ENCODE measurements at regions not wholly inside any gene's neighbourhood (a gene's known extent, or its start where the extent isn't known, plus 50 kb on each side); places are given as distances from the start of the nearest gene placed in this dataset.

DNA sequence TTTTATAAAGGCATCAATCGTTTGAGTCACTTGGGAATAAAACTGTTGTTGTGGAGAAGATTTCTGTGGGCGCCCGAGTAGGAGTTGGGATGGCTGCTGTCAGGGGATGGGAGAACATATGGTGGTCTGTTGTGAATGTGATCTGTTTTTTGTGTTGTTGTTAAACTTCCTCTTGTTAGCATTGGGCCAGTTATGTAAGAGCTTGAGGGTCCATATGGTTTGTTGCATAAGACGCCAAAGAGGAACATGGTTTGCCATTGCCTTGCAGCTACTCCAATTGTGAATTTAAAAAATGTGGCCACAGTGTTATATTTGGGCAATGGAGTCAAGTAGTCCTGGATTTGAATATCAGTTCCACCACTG lies 136.1 kb upstream of the JUN start:
- TF ChIP-seq ZNF507 (tag; conservative IDR thresholded peaks at IDR 0.05), result no peak
- no peak for TF ChIP-seq ZFX (CRISPR knock-in tag; IDR thresholded peaks at IDR 0.05)
- TF ChIP-seq LEF1 (IDR thresholded peaks at IDR 0.05), result no peak
- TF ChIP-seq CREB1 (IDR thresholded peaks at IDR 0.05), result no peak
- no peak for TF ChIP-seq CREB1 (CRISPR knock-in tag; IDR thresholded peaks at IDR 0.05)
- TF ChIP-seq, protein P1, sequence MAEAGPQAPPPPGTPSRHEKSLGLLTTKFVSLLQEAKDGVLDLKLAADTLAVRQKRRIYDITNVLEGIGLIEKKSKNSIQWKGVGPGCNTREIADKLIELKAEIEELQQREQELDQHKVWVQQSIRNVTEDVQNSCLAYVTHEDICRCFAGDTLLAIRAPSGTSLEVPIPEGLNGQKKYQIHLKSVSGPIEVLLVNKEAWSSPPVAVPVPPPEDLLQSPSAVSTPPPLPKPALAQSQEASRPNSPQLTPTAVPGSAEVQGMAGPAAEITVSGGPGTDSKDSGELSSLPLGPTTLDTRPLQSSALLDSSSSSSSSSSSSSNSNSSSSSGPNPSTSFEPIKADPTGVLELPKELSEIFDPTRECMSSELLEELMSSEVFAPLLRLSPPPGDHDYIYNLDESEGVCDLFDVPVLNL (CRISPR knock-in tag; IDR thresholded peaks at IDR 0.05; ENCODE audit: low read depth), result no peak
